ENCODE measurements at regions not wholly inside any gene's neighbourhood (a gene's known extent, or its start where the extent isn't known, plus 50 kb on each side); places are given as distances from the start of the nearest gene placed in this dataset.

- no peaks in the 10 kb centered on the region for H3K36me3 ChIP-seq (ENCODE audit: insufficient read depth in 1 of 2, low read depth in 1 of 2)
- no peak overlapping the region for H3K4me3 ChIP-seq
- H3K9me3 ChIP-seq = no peaks in the 10 kb centered on the region
- no peak for ATAC-seq
- intact Hi-C loops (cut with DNase I) = no loop called here
- no peaks in the 10 kb centered on the region for H3K4me1 ChIP-seq
- peaks cover 0 to 5% (median 0%) of the 10 kb centered on the region in 3 donors for H3K27me3 ChIP-seq (ENCODE audit: insufficient read depth in 3 of 3, low read length in 2 of 3)
- DNase-seq = no peak
- H3K27ac ChIP-seq = no peak overlapping the region
- WGBS, 3 donors = 45 to 71% (median 53%) methylated on average over 2 of the region's 2 CpGs
- TF ChIP-seq CTCF (IDR thresholded peaks at IDR 0.05) = no peak
Measured at GRCh38 chrX:151815398-151815797, 80.9 kb downstream of the CNGA2 start.

GRCh38 chrX:151816934-151817333 lies 82.4 kb downstream of the CNGA2 start:
- DNase-seq = no peak
- Histone ChIP-seq H3K36me3 (ENCODE audit: insufficient read depth in 1 of 2, low read depth in 1 of 2) (no peaks in the 10 kb centered on the region), H3K27me3 (ENCODE audit: insufficient read depth in 3 of 3, low read length in 2 of 3) (peaks cover 0 to 5% (median 0%) of the 10 kb centered on the region in 3 donors), H3K4me3 (no peak overlapping the region), H3K9me3 (no peaks in the 10 kb centered on the region), H3K4me1 (no peaks in the 10 kb centered on the region), H3K27ac (no peak overlapping the region)
- 18 to 23% (median 21%) methylated on average over 2 of the region's 2 CpGs for WGBS, 3 donors
- intact Hi-C loops (cut with DNase I) = no loop called here
- ATAC-seq = no peak
- TF ChIP-seq CTCF (IDR thresholded peaks at IDR 0.05) = no peak

- Histone ChIP-seq H3K4me3 (no peak overlapping the region), H3K4me1 (no peaks in the 10 kb centered on the region), H3K36me3 (ENCODE audit: insufficient read depth in 1 of 2, low read depth in 1 of 2) (no peaks in the 10 kb centered on the region), H3K9me3 (no peaks in the 10 kb centered on the region), H3K27ac (no peak overlapping the region), H3K27me3 (ENCODE audit: insufficient read depth in 3 of 3, low read length in 2 of 3) (peaks cover 0 to 5% (median 0%) of the 10 kb centered on the region in 3 donors)
- DNase-seq = no peak
- intact Hi-C loops (cut with DNase I) = no loop called here
- no peak for TF ChIP-seq CTCF (IDR thresholded peaks at IDR 0.05)
- ATAC-seq = no peak
- WGBS, 3 donors = 52 to 95% (median 78%) methylated on average over 2 of the region's 2 CpGs
Measured at GRCh38 chrX:151818828-151819227, 84.3 kb downstream of the CNGA2 start.

GRCh38 chrX:151821226-151821625 lies 86.7 kb downstream of the CNGA2 start:
- Histone ChIP-seq H3K4me3 (no peak overlapping the region), H3K4me1 (no peaks in the 10 kb centered on the region), H3K36me3 (ENCODE audit: insufficient read depth in 1 of 2, low read depth in 1 of 2) (no peaks in the 10 kb centered on the region), H3K27me3 (ENCODE audit: insufficient read depth in 3 of 3, low read length in 2 of 3) (peaks cover 0 to 5% (median 0%) of the 10 kb centered on the region in 3 donors), H3K27ac (no peak overlapping the region), H3K9me3 (no peaks in the 10 kb centered on the region)
- intact Hi-C loops (cut with DNase I) = no loop called here
- ATAC-seq = no peak
- no peak for DNase-seq
- no peak for TF ChIP-seq CTCF (IDR thresholded peaks at IDR 0.05)
- 86 to 99% (median 95%) methylated on average over 10 of the region's 10 CpGs for WGBS, 3 donors

- Histone ChIP-seq H3K4me1 (no peaks in the 10 kb centered on the region), H3K36me3 (ENCODE audit: insufficient read depth in 1 of 2, low read depth in 1 of 2) (no peaks in the 10 kb centered on the region), H3K27ac (no peak overlapping the region), H3K9me3 (no peaks in the 10 kb centered on the region), H3K4me3 (no peak overlapping the region), H3K27me3 (ENCODE audit: insufficient read depth in 3 of 3, low read length in 2 of 3) (no peaks in the 10 kb centered on the region)
- 39 to 54% (median 48%) methylated on average over 3 of the region's 3 CpGs for WGBS, 3 donors
- intact Hi-C loops (cut with DNase I) = no loop called here
- ATAC-seq (no peak), DNase-seq (no peak)
- TF ChIP-seq CTCF (IDR thresholded peaks at IDR 0.05) = no peak
Measured at GRCh38 chrX:151825007-151825406, 87.7 kb upstream of the MAGEA4 start.

Measured in psoas muscle (tissue), 7 donors.